ENCODE measurements at regions not wholly inside any gene's neighbourhood (a gene's known extent, or its start where the extent isn't known, plus 50 kb on each side); places are given as distances from the start of the nearest gene placed in this dataset.

DNA sequence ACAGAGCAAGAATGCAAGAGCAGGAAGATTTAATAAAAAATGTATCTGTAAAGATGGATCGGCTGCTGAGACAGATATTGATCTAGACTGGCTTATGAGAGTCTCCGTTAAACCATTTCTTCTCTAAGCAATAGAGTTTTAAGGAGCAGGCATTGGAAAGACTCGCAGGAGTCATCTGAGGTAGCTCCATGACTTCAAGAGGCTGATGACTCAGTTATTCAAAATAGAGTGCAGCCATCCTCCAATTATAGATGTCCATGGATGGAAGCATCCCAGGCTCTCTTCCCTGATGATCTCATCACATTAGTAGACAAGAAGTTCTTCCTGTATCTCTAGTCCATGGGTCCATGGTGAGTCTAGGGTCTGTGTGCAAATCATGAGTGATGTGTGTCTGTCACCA lies 638.3 kb upstream of the TMEM132C start:
- no peaks in the 10 kb centered on the region for H3K27me3 Mint-ChIP-seq
- ChIA-PET CTCF (no interaction called here), POLR2A (no interaction called here)
- no peaks in the 10 kb centered on the region for H3K4me1 Mint-ChIP-seq
- no peaks in the 10 kb centered on the region for H3K79me2 ChIP-seq (ENCODE audit: control insufficient read depth, insufficient read depth, low read length)
- TF ChIP-seq, protein P1, sequence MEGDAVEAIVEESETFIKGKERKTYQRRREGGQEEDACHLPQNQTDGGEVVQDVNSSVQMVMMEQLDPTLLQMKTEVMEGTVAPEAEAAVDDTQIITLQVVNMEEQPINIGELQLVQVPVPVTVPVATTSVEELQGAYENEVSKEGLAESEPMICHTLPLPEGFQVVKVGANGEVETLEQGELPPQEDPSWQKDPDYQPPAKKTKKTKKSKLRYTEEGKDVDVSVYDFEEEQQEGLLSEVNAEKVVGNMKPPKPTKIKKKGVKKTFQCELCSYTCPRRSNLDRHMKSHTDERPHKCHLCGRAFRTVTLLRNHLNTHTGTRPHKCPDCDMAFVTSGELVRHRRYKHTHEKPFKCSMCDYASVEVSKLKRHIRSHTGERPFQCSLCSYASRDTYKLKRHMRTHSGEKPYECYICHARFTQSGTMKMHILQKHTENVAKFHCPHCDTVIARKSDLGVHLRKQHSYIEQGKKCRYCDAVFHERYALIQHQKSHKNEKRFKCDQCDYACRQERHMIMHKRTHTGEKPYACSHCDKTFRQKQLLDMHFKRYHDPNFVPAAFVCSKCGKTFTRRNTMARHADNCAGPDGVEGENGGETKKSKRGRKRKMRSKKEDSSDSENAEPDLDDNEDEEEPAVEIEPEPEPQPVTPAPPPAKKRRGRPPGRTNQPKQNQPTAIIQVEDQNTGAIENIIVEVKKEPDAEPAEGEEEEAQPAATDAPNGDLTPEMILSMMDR (IDR thresholded peaks at IDR 0.05) = no peak
- no peak for TF ChIP-seq EZH2 (IDR thresholded peaks at IDR 0.05; ENCODE audit: borderline replicate concordance, insufficient read depth, low read depth, low read length, poor library complexity, severe bottlenecking)
- H3K27me3 ChIP-seq (replicated peaks in 1 of 4; ENCODE audit: control extremely low read depth in 1 of 4, control insufficient read depth in 3 of 4, insufficient read depth in 4 of 4, low read length in 3 of 4) = no peaks in the 10 kb centered on the region
- H3K9me3 ChIP-seq (ENCODE audit: control extremely low read depth in 1 of 3, control insufficient read depth in 2 of 3, insufficient read depth in 1 of 3, low read length in 2 of 3) = no peaks in the 10 kb centered on the region
- ATAC-seq (ENCODE audit: low read depth) = no peak
- intact Hi-C loops (cut with micrococcal nuclease) = no loop called here
- no peak overlapping the region for H3K4me3 ChIP-seq (ENCODE audit: control extremely low read depth in 1 of 5, extremely low read depth in 1 of 5, insufficient read depth in 1 of 5, low read depth in 2 of 5, low read length in 4 of 5)
- no peak overlapping the region for H2AFZ ChIP-seq (ENCODE audit: insufficient read depth, low read depth, low read length, poor library complexity, severe bottlenecking)
- no peak overlapping the region for H3K27ac Mint-ChIP-seq
- no peak for DNase-seq
- no peak overlapping the region for H3K27ac ChIP-seq (ENCODE audit: low read length in 2 of 2)
- H3K36me3 ChIP-seq (replicated peaks in 1 of 2; ENCODE audit: control extremely low read depth in 1 of 2, control insufficient read depth in 1 of 2, extremely low read depth in 1 of 2, insufficient read depth in 2 of 2, low read length in 1 of 2) = no peaks in the 10 kb centered on the region
- no peaks in the 10 kb centered on the region for H4K20me1 ChIP-seq (ENCODE audit: control insufficient read depth, insufficient read depth, low read length, poor library complexity, severe bottlenecking)
- H3K4me3 Mint-ChIP-seq = no peak overlapping the region
- WGBS (ENCODE audit: insufficient coverage) = no CpG with 5 or more reads among the region's 3 CpGs
- no peak overlapping the region for H3K4me2 ChIP-seq (replicated peaks; ENCODE audit: low read depth, low read length, poor library complexity, severe bottlenecking)
- peaks cover 4% of the 10 kb centered on the region for H3K9me3 Mint-ChIP-seq (ENCODE audit: insufficient read depth)
- no peak overlapping the region for H3K9ac ChIP-seq (ENCODE audit: low read length)
- no peaks in the 10 kb centered on the region for H3K4me1 ChIP-seq (ENCODE audit: control insufficient read depth in 2 of 2, insufficient read depth in 2 of 2, low read length in 2 of 2)

GRCh38 chr12:127629066-127629820 lies 637.7 kb upstream of the TMEM132C start:
- H3K27me3 ChIP-seq (replicated peaks in 1 of 4; ENCODE audit: control extremely low read depth in 1 of 4, control insufficient read depth in 3 of 4, insufficient read depth in 4 of 4, low read length in 3 of 4) = no peaks in the 10 kb centered on the region
- H3K4me3 Mint-ChIP-seq = no peak overlapping the region
- ChIA-PET CTCF (no interaction called here), POLR2A (no interaction called here)
- H3K36me3 ChIP-seq (replicated peaks in 1 of 2; ENCODE audit: control extremely low read depth in 1 of 2, control insufficient read depth in 1 of 2, extremely low read depth in 1 of 2, insufficient read depth in 2 of 2, low read length in 1 of 2) = no peaks in the 10 kb centered on the region
- no peak overlapping the region for H3K4me2 ChIP-seq (replicated peaks; ENCODE audit: low read depth, low read length, poor library complexity, severe bottlenecking)
- H3K9me3 ChIP-seq (ENCODE audit: control extremely low read depth in 1 of 3, control insufficient read depth in 2 of 3, insufficient read depth in 1 of 3, low read length in 2 of 3) = no peaks in the 10 kb centered on the region
- no peak overlapping the region for H3K4me3 ChIP-seq (ENCODE audit: control extremely low read depth in 1 of 5, extremely low read depth in 1 of 5, insufficient read depth in 1 of 5, low read depth in 2 of 5, low read length in 4 of 5)
- TF ChIP-seq, protein P1 (IDR thresholded peaks at IDR 0.05) = no peak
- TF ChIP-seq EZH2 (IDR thresholded peaks at IDR 0.05; ENCODE audit: borderline replicate concordance, insufficient read depth, low read depth, low read length, poor library complexity, severe bottlenecking) = no peak
- H3K4me1 ChIP-seq (ENCODE audit: control insufficient read depth in 2 of 2, insufficient read depth in 2 of 2, low read length in 2 of 2) = no peaks in the 10 kb centered on the region
- no peaks in the 10 kb centered on the region for H3K79me2 ChIP-seq (ENCODE audit: control insufficient read depth, insufficient read depth, low read length)
- no peak overlapping the region for H2AFZ ChIP-seq (ENCODE audit: insufficient read depth, low read depth, low read length, poor library complexity, severe bottlenecking)
- H3K4me1 Mint-ChIP-seq = no peaks in the 10 kb centered on the region
- 85% methylated on average over 6 of the region's 10 CpGs for WGBS (ENCODE audit: insufficient coverage)
- no peak overlapping the region for H3K27ac Mint-ChIP-seq
- DNase-seq (no peak), ATAC-seq (ENCODE audit: low read depth) (no peak)
- no peaks in the 10 kb centered on the region for H3K27me3 Mint-ChIP-seq
- no peak overlapping the region for H3K9ac ChIP-seq (ENCODE audit: low read length)
- no peak overlapping the region for H3K27ac ChIP-seq (ENCODE audit: low read length in 2 of 2)
- intact Hi-C loops (cut with micrococcal nuclease) = no loop called here
- no peaks in the 10 kb centered on the region for H4K20me1 ChIP-seq (ENCODE audit: control insufficient read depth, insufficient read depth, low read length, poor library complexity, severe bottlenecking)
- peaks cover 4% of the 10 kb centered on the region for H3K9me3 Mint-ChIP-seq (ENCODE audit: insufficient read depth)

Measured in B cell (primary cell).